HG02610 (cell line): ENCODE measurements at regions not wholly inside any gene's neighbourhood (a gene's known extent, or its start where the extent isn't known, plus 50 kb on each side); places are given as distances from the start of the nearest gene placed in this dataset.
"Not testable (repeated sequence)": the region's sequence is repeated elsewhere in the genome, so short reads cannot be mapped to it uniquely, and the experiment has no call there.

Experiments used
- ATAC-seq: cut with Tn5 transposase; IDR thresholded peaks from one replicate; pipeline ENCODE4 v1.9.1; 2021; ENCODE audit warnings: mild to moderate bottlenecking, moderate library complexity; ENCODE audit not compliant: unreplicated experiment

DNA sequence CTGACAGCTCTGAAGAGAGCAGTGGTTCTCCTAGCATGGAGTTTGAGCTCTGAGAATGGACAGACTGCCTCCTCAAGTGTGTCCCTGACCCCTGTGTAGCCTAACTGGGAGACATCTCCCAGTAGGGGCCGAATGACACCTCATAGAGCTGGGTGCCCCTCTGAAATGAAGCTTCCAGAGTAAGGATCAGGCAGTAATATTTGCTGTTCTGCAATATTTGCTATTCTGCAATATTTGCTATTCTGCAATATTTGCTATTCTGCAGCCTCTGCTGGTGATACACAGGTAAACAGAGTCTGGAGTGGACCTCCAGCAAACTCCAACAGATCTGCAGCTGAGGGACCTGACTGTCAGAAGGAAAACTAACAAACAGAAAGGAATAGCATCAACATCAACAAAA is 105.5 kb downstream of the BUD13 start:
- not testable (repeated sequence) for ATAC-seq

- not testable (repeated sequence) for ATAC-seq
Observed at GRCh38 chr11:116666673-116667249, 106.0 kb downstream of the BUD13 start.

- no peak for ATAC-seq
Observed at GRCh38 chr11:116665523-116665922, 107.3 kb downstream of the BUD13 start.

GRCh38 chr11:116661056-116661455 is 111.7 kb downstream of the BUD13 start:
- ATAC-seq: no peak

DNA sequence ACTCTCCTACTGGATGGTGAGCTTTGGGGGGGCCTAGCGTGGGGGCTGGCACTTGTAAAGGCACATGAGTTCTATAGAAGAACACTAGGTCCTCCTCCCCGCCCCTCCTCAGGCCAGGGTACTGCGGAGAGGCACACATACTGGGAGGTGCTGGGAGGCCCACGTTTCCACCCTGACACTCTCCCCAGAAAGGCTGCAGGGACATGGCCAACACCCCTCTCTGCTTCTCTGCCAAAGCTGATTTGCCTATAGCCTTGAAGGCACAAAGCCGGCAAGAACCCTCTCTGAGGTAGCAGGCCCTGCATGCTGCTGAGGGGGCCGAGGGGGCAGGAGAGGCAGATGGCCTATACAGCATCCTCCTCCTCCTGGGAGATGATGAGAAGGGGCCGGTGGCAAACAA is 112.8 kb downstream of the BUD13 start:
- no peak for ATAC-seq

- ATAC-seq: no peak
Observed at GRCh38 chr11:116658876-116659535, 113.8 kb downstream of the BUD13 start.

GRCh38 chr11:116657842-116658825 is 114.7 kb downstream of the BUD13 start:
- ATAC-seq: no peak

DNA sequence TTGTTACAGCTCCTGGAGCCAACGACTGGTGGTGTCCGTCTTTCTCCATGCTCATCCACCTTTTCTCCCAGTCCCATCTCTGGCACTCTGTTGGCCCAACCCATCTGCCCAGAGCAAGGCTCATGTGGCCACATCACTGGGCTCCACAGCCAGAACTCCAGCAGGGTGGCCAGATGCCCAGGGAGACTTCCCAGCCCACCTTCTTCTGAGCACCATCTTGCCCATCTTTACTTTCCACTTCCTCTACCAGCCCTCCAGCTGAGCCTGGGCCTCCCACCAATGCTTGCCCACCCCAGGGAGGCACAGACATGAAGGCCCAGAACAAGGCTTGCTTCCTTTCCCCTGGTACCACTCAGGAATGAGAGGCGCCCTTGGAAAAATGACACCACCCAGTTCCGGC is 116.8 kb downstream of the BUD13 start:
- ATAC-seq: no peak

- ATAC-seq: no peak
Observed at GRCh38 chr11:116654526-116654925, 118.3 kb downstream of the BUD13 start.

DNA sequence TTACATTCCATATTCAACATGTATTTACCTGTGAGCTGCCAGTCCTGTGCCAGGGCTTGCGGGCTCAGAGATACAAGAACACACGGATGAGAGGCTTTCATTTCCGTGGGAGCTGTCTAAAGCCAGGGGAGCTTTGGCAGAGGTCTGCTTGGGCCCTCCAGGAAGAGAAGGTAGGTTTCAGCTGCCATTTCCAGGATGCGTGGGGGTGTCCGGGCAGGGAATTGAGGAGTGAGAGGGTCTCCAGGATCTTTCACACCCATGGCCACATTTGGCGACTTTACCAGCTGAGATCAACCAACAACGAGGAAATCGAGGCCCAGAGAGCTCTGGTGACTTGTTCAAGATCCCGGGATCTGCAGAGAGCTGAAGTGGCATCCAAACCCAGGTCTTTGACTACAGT is 119.6 kb downstream of the BUD13 start:
- no peak for ATAC-seq

DNA sequence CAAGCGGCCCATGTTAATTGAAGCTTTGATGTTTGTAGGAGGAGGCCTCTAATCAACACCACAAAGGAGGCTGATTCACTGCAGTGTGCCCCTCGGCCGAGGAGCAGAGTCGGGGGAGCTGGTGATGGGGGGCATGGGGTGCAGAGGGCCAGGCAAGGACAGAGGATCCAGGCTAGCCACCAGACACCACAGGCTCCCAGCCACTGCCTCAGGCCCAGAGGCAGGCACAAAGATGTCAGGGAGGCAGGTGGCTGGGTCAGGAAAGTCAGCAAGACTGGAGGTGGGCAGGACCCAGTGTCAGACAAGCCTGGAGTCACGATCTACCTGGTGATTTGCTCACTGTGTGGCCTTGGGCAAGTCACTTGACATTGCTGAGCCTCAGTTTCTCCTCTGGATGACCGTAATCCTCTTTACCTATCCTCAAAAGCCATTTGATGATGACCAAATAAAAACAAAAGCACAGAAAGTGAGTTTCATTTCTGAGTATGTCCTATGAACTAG is 121.0 kb downstream of the BUD13 start:
- no peak for ATAC-seq

DNA sequence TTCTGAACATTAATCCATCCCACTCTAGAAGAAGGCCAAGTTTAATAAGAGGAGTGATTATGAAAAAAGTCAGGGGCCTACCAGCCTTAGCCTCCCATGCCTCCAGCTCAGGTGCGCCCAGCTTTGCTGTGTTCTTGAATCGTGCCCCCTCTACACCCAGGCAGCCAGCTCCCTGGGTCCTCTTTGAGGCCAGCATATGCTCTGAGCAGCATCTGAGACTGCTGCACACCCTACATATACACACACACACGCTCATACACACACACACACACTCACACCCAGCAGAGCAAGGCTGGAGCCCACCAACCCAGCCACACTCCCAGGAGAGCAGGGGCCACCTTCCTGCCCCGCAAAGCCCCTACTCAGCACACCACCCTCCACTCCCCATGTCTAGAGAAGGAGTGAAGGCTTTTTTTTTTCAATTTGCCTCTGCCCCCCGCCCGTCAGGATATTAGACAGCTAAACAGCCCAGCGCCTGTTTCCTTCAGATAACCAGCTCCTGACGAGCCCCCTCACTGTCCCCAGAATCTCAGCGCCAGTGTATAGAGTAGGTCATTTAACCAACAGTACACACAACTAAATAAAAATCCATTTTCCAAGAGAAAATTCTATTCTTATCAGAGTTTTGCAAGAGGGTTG is 121.6 kb downstream of the BUD13 start:
- ATAC-seq: no peak

DNA sequence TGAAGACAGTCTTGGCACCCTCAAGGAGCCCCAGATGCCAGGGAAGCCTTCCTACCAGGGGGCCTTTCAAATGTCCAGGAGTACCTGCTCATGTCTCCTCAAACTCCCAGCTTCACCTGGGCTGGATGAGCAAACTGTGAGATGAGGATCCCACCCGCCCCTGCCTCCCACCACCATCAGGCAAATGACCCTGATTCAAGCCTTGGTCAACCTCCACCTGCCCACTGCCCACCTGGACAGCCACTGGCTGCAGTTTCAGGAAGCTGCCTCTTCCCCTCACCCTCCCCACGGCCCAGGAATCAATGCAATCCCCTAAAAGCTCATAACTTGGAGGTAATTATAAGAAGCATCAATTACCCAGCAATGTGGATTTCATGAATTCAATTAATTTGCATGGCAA is 122.7 kb downstream of the BUD13 start:
- ATAC-seq: no peak

GRCh38 chr11:116649268-116649667 is 123.5 kb downstream of the BUD13 start:
- ATAC-seq: no peak

- no peak for ATAC-seq
Observed at GRCh38 chr11:116648247-116649174, 124.3 kb downstream of the BUD13 start.

DNA sequence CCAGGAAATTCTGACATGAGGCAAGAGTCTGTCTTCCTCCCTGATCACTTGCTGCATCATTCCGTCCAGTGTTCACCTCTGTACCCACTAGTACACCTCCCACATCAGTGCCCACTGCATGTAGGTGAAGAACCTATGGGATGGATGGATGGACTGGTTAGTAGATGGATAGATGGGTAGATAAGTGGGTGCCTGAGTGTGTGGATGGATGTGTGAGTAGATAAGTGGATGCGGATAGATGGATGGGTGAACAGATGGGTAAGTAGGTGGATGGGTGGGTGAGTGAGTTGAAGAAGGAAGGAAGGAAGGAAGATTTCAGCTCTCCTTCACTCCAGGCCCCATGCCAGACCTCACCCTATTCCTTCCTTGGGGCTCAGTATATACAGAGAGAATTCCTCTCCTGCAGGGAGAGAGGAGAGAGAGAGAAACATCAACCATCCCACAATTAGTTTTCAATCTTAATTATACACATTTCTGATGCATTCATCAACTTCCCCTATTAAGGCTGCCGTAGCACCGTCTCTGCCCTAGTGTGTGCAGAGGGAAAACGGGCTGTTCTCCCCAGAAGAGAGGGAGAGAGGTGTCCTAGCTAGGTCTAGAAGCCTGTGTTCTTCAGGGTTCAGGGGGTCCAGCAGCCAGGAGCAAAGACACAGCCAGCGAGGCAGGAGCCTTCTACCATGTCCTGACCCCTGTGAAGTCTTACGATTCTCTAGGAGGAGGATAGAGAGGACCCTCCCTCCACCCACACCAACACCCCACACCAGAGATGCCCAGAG is 125.3 kb downstream of the BUD13 start:
- no peak for ATAC-seq

DNA sequence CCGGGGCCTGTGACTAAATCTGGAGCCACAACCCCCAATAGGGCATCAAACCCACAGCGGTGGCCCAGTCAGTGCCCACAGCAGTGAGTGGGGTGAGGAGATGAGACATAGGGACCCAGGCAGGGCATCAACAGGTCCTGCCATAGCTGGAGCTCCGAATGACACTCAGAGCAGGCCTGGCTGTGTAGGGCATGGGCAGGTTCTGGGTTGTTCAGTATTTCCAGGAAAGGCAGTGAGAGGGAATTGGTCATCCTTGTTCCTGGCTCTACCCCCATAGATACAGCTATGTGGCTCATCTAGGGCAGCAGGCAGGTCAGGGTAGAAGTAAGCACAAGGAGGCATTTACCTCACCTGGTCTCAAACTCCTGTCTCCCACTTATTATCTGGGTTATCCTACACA is 126.6 kb downstream of the BUD13 start:
- no peak for ATAC-seq

GRCh38 chr11:116644941-116645305 is 127.9 kb downstream of the BUD13 start:
- no peak for ATAC-seq

DNA sequence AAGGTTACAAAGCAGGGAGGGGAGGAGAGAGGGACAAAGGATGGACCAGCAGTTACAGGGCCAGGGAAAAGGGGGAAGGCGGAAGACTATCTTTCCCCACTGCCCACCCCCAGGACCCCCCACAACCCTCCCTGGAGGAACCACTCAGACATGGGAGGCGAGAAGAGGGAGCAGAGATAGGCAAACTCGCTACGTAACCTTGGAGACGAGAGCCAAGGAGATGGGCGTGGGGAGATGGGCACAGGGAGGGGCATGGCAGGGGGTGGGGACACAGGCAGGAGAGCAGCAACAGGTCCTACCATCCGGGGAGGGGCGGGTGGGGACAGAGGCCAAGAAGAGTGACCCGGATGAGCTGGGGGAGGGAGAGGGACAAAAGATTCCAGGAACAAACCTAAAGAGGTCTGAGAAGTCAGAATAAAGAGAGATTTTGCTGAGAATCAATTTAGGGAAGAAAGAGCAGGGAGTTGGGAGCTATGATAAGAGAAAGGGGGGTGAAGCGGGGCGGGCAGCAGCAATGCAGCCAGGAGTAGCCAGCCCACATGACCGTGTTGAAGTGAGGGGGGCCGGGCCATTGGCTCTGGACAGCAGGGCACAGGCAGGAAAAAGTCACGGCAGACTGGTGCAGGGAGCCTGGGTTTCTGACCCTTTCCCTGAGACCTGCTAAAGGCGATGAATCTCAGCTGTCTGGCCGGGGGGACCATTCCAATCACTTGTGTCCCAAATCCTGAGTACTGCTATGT is 128.4 kb downstream of the BUD13 start:
- ATAC-seq: no peak
